Endothelial cell of umbilical vein (primary cell): ENCODE measurements at regions not wholly inside any gene's neighbourhood (a gene's known extent, or its start where the extent isn't known, plus 50 kb on each side); places are given as distances from the start of the nearest gene placed in this dataset.

Experiments used
- BruUV-seq: library from RNA; stranded (reverse); fragments of 400-500 nt; replicated peaks from 2 replicates; lab custom pipeline; 2021; lab: Mats Ljungman, UMichigan
- CTCF ChIA-PET: fragments of 300-600, 350-600 bp; sonication (Branson Sonifier 250); formaldehyde crosslinking; loops from one replicate; lab custom pipeline; 2021; ENCODE audit warnings: antibody characterized with exemption, inconsistent platforms; lab: Charles Lee
- POLR2A ChIA-PET: fragments of 300-600, 350-600 bp; sonication (Branson Sonifier 250); formaldehyde crosslinking; loops from one replicate; lab custom pipeline; 2021; ENCODE audit warnings: antibody characterized with exemption, inconsistent platforms; lab: Charles Lee
- DNase-seq: peaks from one replicate; pipeline ENCODE4 v3.0.0-alpha.2; 2011; ENCODE audit warnings: low read depth, low spot score
- FAIRE-seq: peaks from 2 replicates; lab custom pipeline; 2011; peaks lifted over from hg19 to GRCh38; lab: Jason Lieb, UNC
- H2AFZ ChIP-seq: 2 replicates; pipeline ENCODE4 v1.6.0; 2012; ENCODE audit warnings: low read depth, low read length, control low read depth, inconsistent platforms
- H3K27ac ChIP-seq: 2 replicates; pipeline ENCODE4 v1.5.1; 2011; ENCODE audit warnings: low read depth, mild to moderate bottlenecking, control low read depth, low read length, moderate library complexity; ENCODE audit not compliant: insufficient read depth
- H3K27me3 ChIP-seq, 2 experiments: 2 replicates each; pipeline versions ENCODE4 v1.6.0 to v1.6.1; 2011; ENCODE audit warnings: low read length in 2 of 2, mixed read lengths in 1 of 2; ENCODE audit not compliant: control insufficient read depth in 2 of 2, insufficient read depth in 2 of 2
- H3K36me3 ChIP-seq, 2 experiments: 2 replicates in 1 of 2; 3 replicates in 1 of 2; pipeline ENCODE4 v1.5.1; 2011; ENCODE audit warnings: low read length in 2 of 2, mild to moderate bottlenecking in 1 of 2, moderate library complexity in 1 of 2; ENCODE audit not compliant: control insufficient read depth in 2 of 2, insufficient read depth in 2 of 2; ENCODE audit errors: extremely low read depth in 1 of 2
- H3K4me1 ChIP-seq: 3 replicates; pipeline ENCODE4 v1.5.1; 2011; ENCODE audit warnings: mild to moderate bottlenecking, low read length; ENCODE audit not compliant: control insufficient read depth, insufficient read depth; ENCODE audit errors: extremely low read depth
- H3K4me2 ChIP-seq: 2 replicates; pipeline ENCODE4 v1.6.1; 2011; ENCODE audit warnings: low read length, control low read depth, mixed read lengths; ENCODE audit not compliant: insufficient read depth
- H3K4me3 ChIP-seq, 3 experiments: fragments of 200-600 bp in 1 of 3; sonication (generic), shearing (Covaris generic) in 1 of 3; replicated peaks in 1 of 3; 2 replicates each; pipeline ENCODE4 v1.5.1; 2011 to 2016; ENCODE audit warnings: control low read depth in 3 of 3, low read length in 3 of 3, mild to moderate bottlenecking in 2 of 3, inconsistent platforms in 1 of 3, low read depth in 1 of 3, moderate library complexity in 1 of 3; ENCODE audit not compliant: insufficient read depth in 1 of 3
- H3K79me2 ChIP-seq: 2 replicates; pipeline ENCODE4 v1.6.0; 2012; ENCODE audit warnings: low read length, inconsistent platforms; ENCODE audit not compliant: control insufficient read depth, insufficient read depth
- H3K9ac ChIP-seq: replicated peaks from 2 replicates; pipeline ENCODE3; 2011; ENCODE audit warnings: low read length, control low read depth; ENCODE audit not compliant: insufficient read depth; ENCODE audit errors: extremely low read depth
- H3K9me1 ChIP-seq: replicated peaks from 3 replicates; pipeline ENCODE4 v1.6.0; 2011; ENCODE audit warnings: mild to moderate bottlenecking, low read length; ENCODE audit not compliant: control insufficient read depth, insufficient read depth; ENCODE audit errors: extremely low read depth
- H3K9me3 ChIP-seq: replicated peaks from 2 replicates; pipeline ENCODE4 v1.5.1; 2012; ENCODE audit warnings: low read length, inconsistent platforms; ENCODE audit not compliant: control insufficient read depth, insufficient read depth
- H4K20me1 ChIP-seq: replicated peaks from 2 replicates; pipeline ENCODE3; 2011; ENCODE audit warnings: mild to moderate bottlenecking, low read length; ENCODE audit not compliant: control insufficient read depth, insufficient read depth; ENCODE audit errors: extremely low read depth
- CTCF ChIP-seq, 2 donors: IDR thresholded peaks; 1 replicate in 1 of 2; 2 replicates in 1 of 2; pipeline ENCODE4 v1.5.1; 2011; ENCODE audit warnings: low read length in 2 of 2, mild to moderate bottlenecking in 2 of 2, moderate library complexity in 2 of 2, control low read depth in 1 of 2, inconsistent platforms in 1 of 2, low read depth in 1 of 2; ENCODE audit not compliant: insufficient read depth in 1 of 2; ENCODE audit errors: extremely low read depth in 1 of 2
- EZH2 ChIP-seq: IDR thresholded peaks from 2 replicates; pipeline ENCODE4 v1.6.1; 2012; ENCODE audit warnings: borderline replicate concordance, low read depth, mild to moderate bottlenecking, moderate library complexity, low read length, inconsistent platforms; ENCODE audit not compliant: severe bottlenecking
- FOS ChIP-seq: IDR thresholded peaks from 2 replicates; pipeline ENCODE4 v1.6.1; 2011; ENCODE audit warnings: mild to moderate bottlenecking, low read length, moderate library complexity, borderline replicate concordance; ENCODE audit not compliant: insufficient read depth
- GATA2 ChIP-seq: IDR thresholded peaks from 2 replicates; pipeline ENCODE4 v1.7.0; 2011; ENCODE audit warnings: low read depth, mild to moderate bottlenecking, moderate library complexity, mixed read lengths, low read length; ENCODE audit not compliant: insufficient read length, insufficient read depth
- JUN ChIP-seq: IDR thresholded peaks from 2 replicates; pipeline ENCODE4 v1.6.1; 2011; ENCODE audit warnings: borderline replicate concordance, low read depth; ENCODE audit not compliant: insufficient read length, insufficient read depth
- MAX ChIP-seq: IDR thresholded peaks from 2 replicates; pipeline ENCODE4 v1.6.1; 2011; ENCODE audit not compliant: insufficient read depth, insufficient read length
- MYC ChIP-seq: IDR thresholded peaks from one replicate; pipeline ENCODE4 v1.6.1; 2011; ENCODE audit warnings: mild to moderate bottlenecking, low read depth, low read length
- POLR2A ChIP-seq: IDR thresholded peaks from 2 replicates; pipeline ENCODE4 v1.6.1; 2012; ENCODE audit warnings: low read depth, mild to moderate bottlenecking, control low read depth, low read length
- POLR2AphosphoS5 ChIP-seq: IDR thresholded peaks from 2 replicates; pipeline ENCODE4 v1.6.1; 2012; ENCODE audit warnings: low read depth, mild to moderate bottlenecking, control low read depth, low read length, moderate library complexity; ENCODE audit not compliant: insufficient read depth
- dilution Hi-C: fragments of 300-500 bp; cut with MboI; formaldehyde crosslinking; loops from one replicate; pipeline ENCODE4 v1.15.0; 2019; ENCODE audit warnings: low sequenced_read_pairs; ENCODE audit not compliant: extremely low pct_ligation_motif_present
- intact Hi-C: fragments of 100-400 bp; cut with micrococcal nuclease; formaldehyde crosslinking; loops from one replicate; pipeline ENCODE4 v1.10.0; 2022

- no peak overlapping the region for H2AFZ ChIP-seq
- intact Hi-C loops, result no loop called here
- no peaks in the 10 kb centered on the region for H3K9me3 ChIP-seq
- TF ChIP-seq POLR2AphosphoS5 (no peak), CTCF (IDR thresholded peaks at IDR 0.05; ENCODE audit: extremely low read depth in 1 of 2, insufficient read depth in 1 of 2, low read depth in 1 of 2, low read length in 2 of 2) (no peak), MAX (no peak), POLR2A (no peak), JUN (no peak), EZH2 (no peak), MYC (no peak), FOS (no peak), GATA2 (no peak)
- POLR2A ChIA-PET, result no interaction called here
- no peak for DNase-seq
- no peaks in the 10 kb centered on the region for H3K9me1 ChIP-seq
- no peak overlapping the region for H3K4me3 ChIP-seq
- H3K36me3 ChIP-seq, result no peaks in the 10 kb centered on the region
- no peak overlapping the region for H3K27ac ChIP-seq
- H3K4me2 ChIP-seq, result no peak overlapping the region
- no peak for FAIRE-seq
- H3K27me3 ChIP-seq, result no peaks in the 10 kb centered on the region
- no TSS peak for BruUV-seq
- dilution Hi-C loops, result no loop called here
- H3K9ac ChIP-seq, result no peak overlapping the region
- H3K79me2 ChIP-seq, result no peaks in the 10 kb centered on the region
- CTCF ChIA-PET, result no interaction called here
- H3K4me1 ChIP-seq, result no peaks in the 10 kb centered on the region
- no peaks in the 10 kb centered on the region for H4K20me1 ChIP-seq
Measured at GRCh38 chr1:118275472-118276115, 90.6 kb upstream of the SPAG17 start.
